Cardiac fibroblast (primary cell): ENCODE measurements at regions not wholly inside any gene's neighbourhood (a gene's known extent, or its start where the extent isn't known, plus 50 kb on each side); places are given as distances from the start of the nearest gene placed in this dataset.

Source experiments
- DNase-seq, 2 donors: peaks; one replicate each; pipeline versions ENCODE4 v3.0.0 to v3.0.0-alpha.2; 2010; ENCODE audit warnings: low read depth in 2 of 2
- H3K4me3 ChIP-seq, 2 donors: replicated peaks in 1 of 2; 1 replicate in 1 of 2; 2 replicates in 1 of 2; pipeline ENCODE4 v1.5.1; 2011; ENCODE audit warnings: low read depth in 2 of 2, low read length in 2 of 2, mild to moderate bottlenecking in 2 of 2, moderate library complexity in 1 of 2
- TF ChIP-seq, protein P1 (sequence below): IDR thresholded peaks from one replicate; pipeline ENCODE4 v1.5.1; 2011; ENCODE audit warnings: low read depth, mild to moderate bottlenecking, low read length, inconsistent platforms

DNA sequence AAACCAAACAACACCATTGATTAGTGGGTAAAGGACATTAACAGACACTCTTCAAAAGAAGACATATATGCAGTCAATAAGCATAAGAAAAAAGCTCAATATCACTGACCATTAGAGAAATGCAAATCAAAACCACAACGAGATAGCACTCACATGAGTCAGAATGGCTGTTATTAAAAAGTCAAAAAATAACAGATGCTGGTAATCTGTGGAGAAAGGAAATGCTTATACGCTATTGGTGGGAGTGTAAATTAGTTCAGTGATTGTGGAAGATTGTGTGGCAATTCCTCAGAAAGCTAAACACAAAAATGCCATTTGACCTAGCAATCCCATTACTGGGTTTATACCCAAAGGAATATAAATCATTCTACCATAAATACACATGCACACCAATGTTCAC is 182.6 kb downstream of the TRPC6 start:
- TF ChIP-seq, protein P1, sequence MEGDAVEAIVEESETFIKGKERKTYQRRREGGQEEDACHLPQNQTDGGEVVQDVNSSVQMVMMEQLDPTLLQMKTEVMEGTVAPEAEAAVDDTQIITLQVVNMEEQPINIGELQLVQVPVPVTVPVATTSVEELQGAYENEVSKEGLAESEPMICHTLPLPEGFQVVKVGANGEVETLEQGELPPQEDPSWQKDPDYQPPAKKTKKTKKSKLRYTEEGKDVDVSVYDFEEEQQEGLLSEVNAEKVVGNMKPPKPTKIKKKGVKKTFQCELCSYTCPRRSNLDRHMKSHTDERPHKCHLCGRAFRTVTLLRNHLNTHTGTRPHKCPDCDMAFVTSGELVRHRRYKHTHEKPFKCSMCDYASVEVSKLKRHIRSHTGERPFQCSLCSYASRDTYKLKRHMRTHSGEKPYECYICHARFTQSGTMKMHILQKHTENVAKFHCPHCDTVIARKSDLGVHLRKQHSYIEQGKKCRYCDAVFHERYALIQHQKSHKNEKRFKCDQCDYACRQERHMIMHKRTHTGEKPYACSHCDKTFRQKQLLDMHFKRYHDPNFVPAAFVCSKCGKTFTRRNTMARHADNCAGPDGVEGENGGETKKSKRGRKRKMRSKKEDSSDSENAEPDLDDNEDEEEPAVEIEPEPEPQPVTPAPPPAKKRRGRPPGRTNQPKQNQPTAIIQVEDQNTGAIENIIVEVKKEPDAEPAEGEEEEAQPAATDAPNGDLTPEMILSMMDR: no peak

DNA sequence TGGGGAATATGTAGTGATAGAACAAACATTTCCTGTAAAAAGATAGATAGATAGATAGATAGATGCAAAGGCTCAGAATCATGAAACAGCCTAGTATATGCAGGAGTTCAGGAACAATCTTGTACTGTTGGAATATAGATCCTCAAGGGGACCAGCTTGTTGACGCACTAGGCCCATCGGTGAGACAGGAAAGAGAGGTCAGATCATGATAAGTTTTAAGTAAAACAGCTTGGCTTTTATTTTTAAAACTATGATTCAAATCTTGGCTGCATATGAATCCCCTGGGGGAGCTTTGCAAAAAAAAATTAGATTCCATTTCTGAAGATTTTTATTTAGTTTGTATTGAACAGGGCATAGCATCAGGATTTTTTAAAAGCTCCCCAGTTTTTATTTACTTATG is 185.8 kb downstream of the TRPC6 start:
- TF ChIP-seq, protein P1: no peak
- DNase-seq: peak in 1 of 2 donors; percentile 43
- H3K4me3 ChIP-seq: no peak overlapping the region

More for the DNA sequence above, 182.6 kb downstream of the TRPC6 start:
- H3K4me3 ChIP-seq: no peak overlapping the region
- DNase-seq: peak; percentile 12 to 47

GRCh38 chr11:101390539-101390938 is 193.3 kb downstream of the TRPC6 start:
- no peak overlapping the region for H3K4me3 ChIP-seq
- peak; percentile 12 to 45 for DNase-seq
- TF ChIP-seq, protein P1: peak; percentile 15

DNA sequence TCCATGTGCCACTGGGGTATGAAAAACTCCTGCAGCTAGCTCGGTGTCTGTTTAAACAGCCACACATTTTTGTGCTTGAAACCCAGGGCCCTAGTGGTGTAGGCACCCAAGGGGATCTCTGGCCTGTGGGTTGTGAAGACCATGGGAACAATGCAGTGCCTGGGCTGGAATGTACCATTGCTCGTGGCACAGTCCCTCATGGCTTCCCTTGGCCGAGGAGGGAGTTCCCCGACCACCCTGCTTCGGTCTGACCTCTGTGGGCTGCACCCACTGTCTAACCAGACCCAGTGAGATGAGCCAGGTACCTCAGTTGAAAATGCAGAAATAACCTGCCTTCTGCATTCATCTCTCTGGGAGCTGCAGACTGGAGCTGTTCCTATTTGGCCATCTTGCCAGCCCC is 214.0 kb downstream of the TRPC6 start:
- no peak for DNase-seq
- H3K4me3 ChIP-seq: no peak overlapping the region
- TF ChIP-seq, protein P1: no peak

DNA sequence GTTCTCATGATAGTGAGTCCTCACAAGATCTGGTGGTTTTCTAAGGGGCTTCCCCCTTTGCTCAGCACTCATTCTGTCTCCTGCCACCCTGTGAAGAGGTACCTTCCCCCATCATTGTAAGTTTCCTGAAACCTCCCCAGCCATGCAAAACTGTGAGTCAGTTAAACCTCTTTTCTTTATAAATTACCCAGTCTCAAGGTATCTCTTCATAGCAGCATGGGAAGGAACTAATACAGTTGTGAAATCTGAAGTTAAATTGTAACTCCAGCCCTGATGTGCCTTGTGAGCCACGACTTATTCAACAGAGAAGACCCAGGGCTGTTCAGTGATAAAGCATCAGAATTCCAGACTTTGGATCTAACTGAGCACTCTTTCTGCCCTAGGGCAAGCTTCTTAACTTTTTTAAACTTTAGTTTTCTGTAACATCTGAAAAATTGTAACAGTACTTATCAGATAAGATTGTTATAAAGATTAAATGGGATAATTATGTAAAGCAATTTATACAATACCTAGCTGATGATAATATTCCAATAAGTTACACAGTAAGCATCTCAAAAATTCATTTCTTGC is 220.0 kb downstream of the TRPC6 start:
- H3K4me3 ChIP-seq: no peak overlapping the region
- TF ChIP-seq, protein P1: no peak
- DNase-seq: no peak

- H3K4me3 ChIP-seq: no peak overlapping the region
- TF ChIP-seq, protein P1: no peak
- no peak for DNase-seq
Measured at GRCh38 chr11:101362643-101363042, 221.2 kb downstream of the TRPC6 start.

DNA sequence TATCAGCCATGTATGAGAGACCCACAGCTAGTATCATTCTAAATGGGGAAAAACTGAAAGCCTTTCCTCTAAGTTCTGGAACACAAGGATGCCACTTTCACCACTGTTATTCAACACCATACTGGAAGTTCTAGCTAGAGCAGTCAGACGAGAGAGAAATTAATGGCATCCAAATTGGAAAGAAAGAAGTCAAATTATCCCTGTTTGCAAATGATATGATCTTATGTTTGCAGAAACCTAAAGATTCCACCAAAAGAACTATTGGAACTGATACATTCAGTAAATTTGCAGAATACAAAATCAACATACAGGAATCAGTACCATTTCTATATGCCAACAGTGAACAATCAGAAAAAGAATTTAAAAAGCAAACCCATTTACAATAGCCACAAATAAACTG is 226.0 kb downstream of the TRPC6 start:
- TF ChIP-seq, protein P1: no peak
- DNase-seq: no peak
- no peak overlapping the region for H3K4me3 ChIP-seq
